Endothelial cell of umbilical vein (primary cell): ENCODE measurements at regions not wholly inside any gene's neighbourhood (a gene's known extent, or its start where the extent isn't known, plus 50 kb on each side); places are given as distances from the start of the nearest gene placed in this dataset.

Experiments used
- BruUV-seq: library from RNA; stranded (reverse); fragments of 400-500 nt; replicated peaks from 2 replicates; lab custom pipeline; 2021; lab: Mats Ljungman, UMichigan
- CTCF ChIA-PET: fragments of 300-600, 350-600 bp; sonication (Branson Sonifier 250); formaldehyde crosslinking; loops from one replicate; lab custom pipeline; 2021; ENCODE audit warnings: antibody characterized with exemption, inconsistent platforms; lab: Charles Lee
- POLR2A ChIA-PET: fragments of 300-600, 350-600 bp; sonication (Branson Sonifier 250); formaldehyde crosslinking; loops from one replicate; lab custom pipeline; 2021; ENCODE audit warnings: antibody characterized with exemption, inconsistent platforms; lab: Charles Lee
- DNase-seq: peaks from one replicate; pipeline ENCODE4 v3.0.0-alpha.2; 2011; ENCODE audit warnings: low read depth, low spot score
- FAIRE-seq: peaks from 2 replicates; lab custom pipeline; 2011; peaks lifted over from hg19 to GRCh38; lab: Jason Lieb, UNC
- H2AFZ ChIP-seq: 2 replicates; pipeline ENCODE4 v1.6.0; 2012; ENCODE audit warnings: low read depth, low read length, control low read depth, inconsistent platforms
- H3K27ac ChIP-seq: 2 replicates; pipeline ENCODE4 v1.5.1; 2011; ENCODE audit warnings: low read depth, mild to moderate bottlenecking, control low read depth, low read length, moderate library complexity; ENCODE audit not compliant: insufficient read depth
- H3K27me3 ChIP-seq, 2 experiments: 2 replicates each; pipeline versions ENCODE4 v1.6.0 to v1.6.1; 2011; ENCODE audit warnings: low read length in 2 of 2, mixed read lengths in 1 of 2; ENCODE audit not compliant: control insufficient read depth in 2 of 2, insufficient read depth in 2 of 2
- H3K36me3 ChIP-seq, 2 experiments: 2 replicates in 1 of 2; 3 replicates in 1 of 2; pipeline ENCODE4 v1.5.1; 2011; ENCODE audit warnings: low read length in 2 of 2, mild to moderate bottlenecking in 1 of 2, moderate library complexity in 1 of 2; ENCODE audit not compliant: control insufficient read depth in 2 of 2, insufficient read depth in 2 of 2; ENCODE audit errors: extremely low read depth in 1 of 2
- H3K4me1 ChIP-seq: 3 replicates; pipeline ENCODE4 v1.5.1; 2011; ENCODE audit warnings: mild to moderate bottlenecking, low read length; ENCODE audit not compliant: control insufficient read depth, insufficient read depth; ENCODE audit errors: extremely low read depth
- H3K4me2 ChIP-seq: 2 replicates; pipeline ENCODE4 v1.6.1; 2011; ENCODE audit warnings: low read length, control low read depth, mixed read lengths; ENCODE audit not compliant: insufficient read depth
- H3K4me3 ChIP-seq, 3 experiments: fragments of 200-600 bp in 1 of 3; sonication (generic), shearing (Covaris generic) in 1 of 3; replicated peaks in 1 of 3; 2 replicates each; pipeline ENCODE4 v1.5.1; 2011 to 2016; ENCODE audit warnings: control low read depth in 3 of 3, low read length in 3 of 3, mild to moderate bottlenecking in 2 of 3, inconsistent platforms in 1 of 3, low read depth in 1 of 3, moderate library complexity in 1 of 3; ENCODE audit not compliant: insufficient read depth in 1 of 3
- H3K79me2 ChIP-seq: 2 replicates; pipeline ENCODE4 v1.6.0; 2012; ENCODE audit warnings: low read length, inconsistent platforms; ENCODE audit not compliant: control insufficient read depth, insufficient read depth
- H3K9ac ChIP-seq: replicated peaks from 2 replicates; pipeline ENCODE3; 2011; ENCODE audit warnings: low read length, control low read depth; ENCODE audit not compliant: insufficient read depth; ENCODE audit errors: extremely low read depth
- H3K9me1 ChIP-seq: replicated peaks from 3 replicates; pipeline ENCODE4 v1.6.0; 2011; ENCODE audit warnings: mild to moderate bottlenecking, low read length; ENCODE audit not compliant: control insufficient read depth, insufficient read depth; ENCODE audit errors: extremely low read depth
- H3K9me3 ChIP-seq: replicated peaks from 2 replicates; pipeline ENCODE4 v1.5.1; 2012; ENCODE audit warnings: low read length, inconsistent platforms; ENCODE audit not compliant: control insufficient read depth, insufficient read depth
- H4K20me1 ChIP-seq: replicated peaks from 2 replicates; pipeline ENCODE3; 2011; ENCODE audit warnings: mild to moderate bottlenecking, low read length; ENCODE audit not compliant: control insufficient read depth, insufficient read depth; ENCODE audit errors: extremely low read depth
- CTCF ChIP-seq, 2 donors: IDR thresholded peaks; 1 replicate in 1 of 2; 2 replicates in 1 of 2; pipeline ENCODE4 v1.5.1; 2011; ENCODE audit warnings: low read length in 2 of 2, mild to moderate bottlenecking in 2 of 2, moderate library complexity in 2 of 2, control low read depth in 1 of 2, inconsistent platforms in 1 of 2, low read depth in 1 of 2; ENCODE audit not compliant: insufficient read depth in 1 of 2; ENCODE audit errors: extremely low read depth in 1 of 2
- EZH2 ChIP-seq: IDR thresholded peaks from 2 replicates; pipeline ENCODE4 v1.6.1; 2012; ENCODE audit warnings: borderline replicate concordance, low read depth, mild to moderate bottlenecking, moderate library complexity, low read length, inconsistent platforms; ENCODE audit not compliant: severe bottlenecking
- FOS ChIP-seq: IDR thresholded peaks from 2 replicates; pipeline ENCODE4 v1.6.1; 2011; ENCODE audit warnings: mild to moderate bottlenecking, low read length, moderate library complexity, borderline replicate concordance; ENCODE audit not compliant: insufficient read depth
- GATA2 ChIP-seq: IDR thresholded peaks from 2 replicates; pipeline ENCODE4 v1.7.0; 2011; ENCODE audit warnings: low read depth, mild to moderate bottlenecking, moderate library complexity, mixed read lengths, low read length; ENCODE audit not compliant: insufficient read length, insufficient read depth
- JUN ChIP-seq: IDR thresholded peaks from 2 replicates; pipeline ENCODE4 v1.6.1; 2011; ENCODE audit warnings: borderline replicate concordance, low read depth; ENCODE audit not compliant: insufficient read length, insufficient read depth
- MAX ChIP-seq: IDR thresholded peaks from 2 replicates; pipeline ENCODE4 v1.6.1; 2011; ENCODE audit not compliant: insufficient read depth, insufficient read length
- MYC ChIP-seq: IDR thresholded peaks from one replicate; pipeline ENCODE4 v1.6.1; 2011; ENCODE audit warnings: mild to moderate bottlenecking, low read depth, low read length
- POLR2A ChIP-seq: IDR thresholded peaks from 2 replicates; pipeline ENCODE4 v1.6.1; 2012; ENCODE audit warnings: low read depth, mild to moderate bottlenecking, control low read depth, low read length
- POLR2AphosphoS5 ChIP-seq: IDR thresholded peaks from 2 replicates; pipeline ENCODE4 v1.6.1; 2012; ENCODE audit warnings: low read depth, mild to moderate bottlenecking, control low read depth, low read length, moderate library complexity; ENCODE audit not compliant: insufficient read depth
- dilution Hi-C: fragments of 300-500 bp; cut with MboI; formaldehyde crosslinking; loops from one replicate; pipeline ENCODE4 v1.15.0; 2019; ENCODE audit warnings: low sequenced_read_pairs; ENCODE audit not compliant: extremely low pct_ligation_motif_present
- intact Hi-C: fragments of 100-400 bp; cut with micrococcal nuclease; formaldehyde crosslinking; loops from one replicate; pipeline ENCODE4 v1.10.0; 2022

- intact Hi-C loops = no loop called here
- Histone ChIP-seq H3K27me3 (no peaks in the 10 kb centered on the region), H2AFZ (no peak overlapping the region), H3K79me2 (no peaks in the 10 kb centered on the region), H3K36me3 (no peaks in the 10 kb centered on the region), H3K9me3 (no peaks in the 10 kb centered on the region), H3K4me1 (no peaks in the 10 kb centered on the region), H3K27ac (no peak overlapping the region), H3K4me2 (no peak overlapping the region), H4K20me1 (no peaks in the 10 kb centered on the region), H3K4me3 (no peak overlapping the region), H3K9ac (no peak overlapping the region), H3K9me1 (no peaks in the 10 kb centered on the region)
- POLR2A ChIA-PET = no interaction called here
- dilution Hi-C loops = no loop called here
- CTCF ChIA-PET = no interaction called here
- TF ChIP-seq MYC (no peak), POLR2A (no peak), GATA2 (no peak), FOS (no peak), JUN (no peak), MAX (no peak), EZH2 (no peak), POLR2AphosphoS5 (no peak), CTCF (IDR thresholded peaks at IDR 0.05; ENCODE audit: extremely low read depth in 1 of 2, insufficient read depth in 1 of 2, low read depth in 1 of 2, low read length in 2 of 2) (no peak)
- FAIRE-seq = no peak
- no peak for DNase-seq
- no TSS peak for BruUV-seq
These were observed 69.3 kb downstream of the CHST2 start for GRCh38 chr3:143188881-143189280.
